Spleen (tissue), 7 donors: ENCODE measurements at regions not wholly inside any gene's neighbourhood (a gene's known extent, or its start where the extent isn't known, plus 50 kb on each side); places are given as distances from the start of the nearest gene placed in this dataset.
"Not testable (repeated sequence)": the region's sequence is repeated elsewhere in the genome, so short reads cannot be mapped to it uniquely, and the experiment has no call there.

ENCODE experiments used
- CTCF ChIP-seq, 11 experiments: fragments of 200-600 bp in 7 of 11; fragments of 450-650 bp in 4 of 11; sonication (generic) in 4 of 11; IDR thresholded peaks in 8 of 11; conservative IDR thresholded peaks in 3 of 11; 1 replicate in 7 of 11; 2 replicates in 4 of 11; pipeline versions ENCODE4 v1.4.0 to v1.8.0; 2016 to 2021; ENCODE audit warnings: antibody characterized with exemption in 11 of 11, inconsistent platforms in 4 of 11, mild to moderate bottlenecking in 1 of 11
- POLR2A ChIP-seq, 3 donors: fragments of 450-650 bp; IDR thresholded peaks; one replicate each; pipeline ENCODE4 v1.5.1; 2017; ENCODE audit warnings: antibody characterized with exemption in 3 of 3, mild to moderate bottlenecking in 1 of 3
- donor health status: DM: no; HTN: no; CAD: no; lungs with moderate emphysema.
- donor health status: DM: no; HTN: no; CAD: no.
- donor health status: DM: no; HTN: no; CAD: no.

- TF ChIP-seq CTCF (IDR thresholded peaks at IDR 0.05 in 8 of 11, conservative IDR thresholded peaks at IDR 0.05 in 3 of 11); POLR2A (IDR thresholded peaks at IDR 0.05): not testable (repeated sequence)
These were observed 198.9 kb downstream of the ANKRD30B start for GRCh38 chr18:14946741-14947470.
